ENCODE measurements at regions not wholly inside any gene's neighbourhood (a gene's known extent, or its start where the extent isn't known, plus 50 kb on each side); places are given as distances from the start of the nearest gene placed in this dataset.
A peak's percentile ranks its signal among the peaks of the same experiment; 100 is the strongest.

- peaks cover 38 to 60% of the 10 kb centered on the region in 2 donors for H3K4me1 ChIP-seq (ENCODE audit: control insufficient read depth in 1 of 2, insufficient read depth in 2 of 2, low read length in 2 of 2)
- no peak overlapping the region for H3K4me3 Mint-ChIP-seq
- no peak overlapping the region for H3K27ac Mint-ChIP-seq
- H3K9me3 ChIP-seq (replicated peaks in 1 of 2; ENCODE audit: control insufficient read depth in 1 of 2, insufficient read depth in 1 of 2, low read length in 2 of 2) = no peaks in the 10 kb centered on the region
- H3K27me3 ChIP-seq (ENCODE audit: control insufficient read depth in 2 of 2, insufficient read depth in 2 of 2, low read length in 2 of 2) = no peaks in the 10 kb centered on the region
- no peak for TF ChIP-seq CTCF (IDR thresholded peaks at IDR 0.05)
- H3K79me2 ChIP-seq (ENCODE audit: insufficient read depth, low read length) = no peaks in the 10 kb centered on the region
- H3K36me3 Mint-ChIP-seq = peaks cover 0 to 3% of the 10 kb centered on the region in 2 donors
- no peak overlapping the region for H3K27ac ChIP-seq (ENCODE audit: low read depth in 1 of 2, low read length in 2 of 2)
- H3K36me3 ChIP-seq (replicated peaks in 1 of 2; ENCODE audit: control insufficient read depth in 1 of 2, insufficient read depth in 2 of 2, low read length in 2 of 2) = no peaks in the 10 kb centered on the region
- H3K27me3 Mint-ChIP-seq (ENCODE audit: low read depth in 3 of 3) = peaks cover 0 to 2% (median 0%) of the 10 kb centered on the region in 3 donors
- H4K20me1 ChIP-seq (ENCODE audit: insufficient read depth, low read length) = no peaks in the 10 kb centered on the region
- no CpG with 5 or more reads among the region's 4 CpGs for WGBS (ENCODE audit: insufficient coverage)
- no peak overlapping the region for H3K4me3 ChIP-seq (replicated peaks in 1 of 3; ENCODE audit: low read depth in 2 of 3, low read length in 3 of 3)
- H2AFZ ChIP-seq (ENCODE audit: insufficient read depth, low read depth, low read length, poor library complexity, severe bottlenecking) = no peak overlapping the region
- peaks cover 48% of the 10 kb centered on the region for H3K4me1 Mint-ChIP-seq
- intact Hi-C loops (cut with micrococcal nuclease) = no loop called here
- no peak overlapping the region for H3K9ac ChIP-seq (ENCODE audit: insufficient read depth, low read length, poor library complexity, severe bottlenecking)
- peaks cover 0 to 9% (median 2%) of the 10 kb centered on the region in 7 donors for H3K9me3 Mint-ChIP-seq
- H3K4me2 ChIP-seq (replicated peaks; ENCODE audit: extremely low read depth, low read length, poor library complexity, severe bottlenecking) = no peak overlapping the region
- DNase-seq = no peak
Observed at GRCh38 chr6:6867404-6867799, 240.4 kb upstream of the RREB1 start.

- no peaks in the 10 kb centered on the region for H3K79me2 ChIP-seq (ENCODE audit: insufficient read depth, low read length)
- H3K36me3 ChIP-seq (replicated peaks in 1 of 2; ENCODE audit: control insufficient read depth in 1 of 2, insufficient read depth in 2 of 2, low read length in 2 of 2) = no peaks in the 10 kb centered on the region
- no peaks in the 10 kb centered on the region for H3K9me3 ChIP-seq (replicated peaks in 1 of 2; ENCODE audit: control insufficient read depth in 1 of 2, insufficient read depth in 1 of 2, low read length in 2 of 2)
- no peak overlapping the region for H3K27ac ChIP-seq (ENCODE audit: low read depth in 1 of 2, low read length in 2 of 2)
- Mint-ChIP-seq H3K4me1 (peaks cover 49% of the 10 kb centered on the region), H3K27ac (peak overlapping the region in 2 of 7 donors; percentile 41 to 69), H3K9me3 (peaks cover 0 to 5% (median 0%) of the 10 kb centered on the region in 7 donors), H3K27me3 (ENCODE audit: low read depth in 3 of 3) (peaks cover 0 to 2% (median 0%) of the 10 kb centered on the region in 3 donors), H3K4me3 (no peak overlapping the region), H3K36me3 (no peaks in the 10 kb centered on the region)
- DNase-seq = no peak
- H4K20me1 ChIP-seq (ENCODE audit: insufficient read depth, low read length) = no peaks in the 10 kb centered on the region
- no peak overlapping the region for H3K9ac ChIP-seq (ENCODE audit: insufficient read depth, low read length, poor library complexity, severe bottlenecking)
- peaks cover 37 to 51% of the 10 kb centered on the region in 2 donors for H3K4me1 ChIP-seq (ENCODE audit: control insufficient read depth in 1 of 2, insufficient read depth in 2 of 2, low read length in 2 of 2)
- no peak overlapping the region for H3K4me2 ChIP-seq (replicated peaks; ENCODE audit: extremely low read depth, low read length, poor library complexity, severe bottlenecking)
- H3K4me3 ChIP-seq (replicated peaks in 1 of 3; ENCODE audit: low read depth in 2 of 3, low read length in 3 of 3) = no peak overlapping the region
- H3K27me3 ChIP-seq (ENCODE audit: control insufficient read depth in 2 of 2, insufficient read depth in 2 of 2, low read length in 2 of 2) = no peaks in the 10 kb centered on the region
- WGBS (ENCODE audit: insufficient coverage) = 71% methylated on average over 4 of the region's 10 CpGs
- no peak for TF ChIP-seq CTCF (IDR thresholded peaks at IDR 0.05)
- intact Hi-C loops (cut with micrococcal nuclease) = no loop called here
- no peak overlapping the region for H2AFZ ChIP-seq (ENCODE audit: insufficient read depth, low read depth, low read length, poor library complexity, severe bottlenecking)
Observed at GRCh38 chr6:6869094-6869493, 238.7 kb upstream of the RREB1 start.

All from CD14-positive monocyte (primary cell).